ENCODE measurements at regions not wholly inside any gene's neighbourhood (a gene's known extent, or its start where the extent isn't known, plus 50 kb on each side); places are given as distances from the start of the nearest gene placed in this dataset.

DNA sequence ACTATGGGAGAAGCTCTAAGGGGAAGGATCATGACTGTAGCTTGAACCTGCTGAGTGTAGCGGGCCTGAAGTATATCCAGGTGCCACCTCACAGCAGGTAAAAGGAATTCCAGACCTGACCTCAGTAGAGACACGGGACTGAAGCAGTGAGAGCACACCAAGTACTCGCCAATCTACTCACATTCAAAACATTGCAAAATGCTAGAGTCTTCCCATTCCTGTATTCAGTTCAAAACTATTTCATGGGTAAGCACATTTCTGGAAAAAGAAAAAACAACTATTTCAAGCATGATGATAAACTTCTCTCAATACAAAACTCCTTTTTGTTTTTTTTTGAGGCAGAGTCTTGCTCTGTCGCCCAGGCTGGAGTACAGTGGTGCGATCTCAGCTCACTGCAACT lies 121.9 kb upstream of the AUTS2 start (continued):
- TF ChIP-seq, protein P1, sequence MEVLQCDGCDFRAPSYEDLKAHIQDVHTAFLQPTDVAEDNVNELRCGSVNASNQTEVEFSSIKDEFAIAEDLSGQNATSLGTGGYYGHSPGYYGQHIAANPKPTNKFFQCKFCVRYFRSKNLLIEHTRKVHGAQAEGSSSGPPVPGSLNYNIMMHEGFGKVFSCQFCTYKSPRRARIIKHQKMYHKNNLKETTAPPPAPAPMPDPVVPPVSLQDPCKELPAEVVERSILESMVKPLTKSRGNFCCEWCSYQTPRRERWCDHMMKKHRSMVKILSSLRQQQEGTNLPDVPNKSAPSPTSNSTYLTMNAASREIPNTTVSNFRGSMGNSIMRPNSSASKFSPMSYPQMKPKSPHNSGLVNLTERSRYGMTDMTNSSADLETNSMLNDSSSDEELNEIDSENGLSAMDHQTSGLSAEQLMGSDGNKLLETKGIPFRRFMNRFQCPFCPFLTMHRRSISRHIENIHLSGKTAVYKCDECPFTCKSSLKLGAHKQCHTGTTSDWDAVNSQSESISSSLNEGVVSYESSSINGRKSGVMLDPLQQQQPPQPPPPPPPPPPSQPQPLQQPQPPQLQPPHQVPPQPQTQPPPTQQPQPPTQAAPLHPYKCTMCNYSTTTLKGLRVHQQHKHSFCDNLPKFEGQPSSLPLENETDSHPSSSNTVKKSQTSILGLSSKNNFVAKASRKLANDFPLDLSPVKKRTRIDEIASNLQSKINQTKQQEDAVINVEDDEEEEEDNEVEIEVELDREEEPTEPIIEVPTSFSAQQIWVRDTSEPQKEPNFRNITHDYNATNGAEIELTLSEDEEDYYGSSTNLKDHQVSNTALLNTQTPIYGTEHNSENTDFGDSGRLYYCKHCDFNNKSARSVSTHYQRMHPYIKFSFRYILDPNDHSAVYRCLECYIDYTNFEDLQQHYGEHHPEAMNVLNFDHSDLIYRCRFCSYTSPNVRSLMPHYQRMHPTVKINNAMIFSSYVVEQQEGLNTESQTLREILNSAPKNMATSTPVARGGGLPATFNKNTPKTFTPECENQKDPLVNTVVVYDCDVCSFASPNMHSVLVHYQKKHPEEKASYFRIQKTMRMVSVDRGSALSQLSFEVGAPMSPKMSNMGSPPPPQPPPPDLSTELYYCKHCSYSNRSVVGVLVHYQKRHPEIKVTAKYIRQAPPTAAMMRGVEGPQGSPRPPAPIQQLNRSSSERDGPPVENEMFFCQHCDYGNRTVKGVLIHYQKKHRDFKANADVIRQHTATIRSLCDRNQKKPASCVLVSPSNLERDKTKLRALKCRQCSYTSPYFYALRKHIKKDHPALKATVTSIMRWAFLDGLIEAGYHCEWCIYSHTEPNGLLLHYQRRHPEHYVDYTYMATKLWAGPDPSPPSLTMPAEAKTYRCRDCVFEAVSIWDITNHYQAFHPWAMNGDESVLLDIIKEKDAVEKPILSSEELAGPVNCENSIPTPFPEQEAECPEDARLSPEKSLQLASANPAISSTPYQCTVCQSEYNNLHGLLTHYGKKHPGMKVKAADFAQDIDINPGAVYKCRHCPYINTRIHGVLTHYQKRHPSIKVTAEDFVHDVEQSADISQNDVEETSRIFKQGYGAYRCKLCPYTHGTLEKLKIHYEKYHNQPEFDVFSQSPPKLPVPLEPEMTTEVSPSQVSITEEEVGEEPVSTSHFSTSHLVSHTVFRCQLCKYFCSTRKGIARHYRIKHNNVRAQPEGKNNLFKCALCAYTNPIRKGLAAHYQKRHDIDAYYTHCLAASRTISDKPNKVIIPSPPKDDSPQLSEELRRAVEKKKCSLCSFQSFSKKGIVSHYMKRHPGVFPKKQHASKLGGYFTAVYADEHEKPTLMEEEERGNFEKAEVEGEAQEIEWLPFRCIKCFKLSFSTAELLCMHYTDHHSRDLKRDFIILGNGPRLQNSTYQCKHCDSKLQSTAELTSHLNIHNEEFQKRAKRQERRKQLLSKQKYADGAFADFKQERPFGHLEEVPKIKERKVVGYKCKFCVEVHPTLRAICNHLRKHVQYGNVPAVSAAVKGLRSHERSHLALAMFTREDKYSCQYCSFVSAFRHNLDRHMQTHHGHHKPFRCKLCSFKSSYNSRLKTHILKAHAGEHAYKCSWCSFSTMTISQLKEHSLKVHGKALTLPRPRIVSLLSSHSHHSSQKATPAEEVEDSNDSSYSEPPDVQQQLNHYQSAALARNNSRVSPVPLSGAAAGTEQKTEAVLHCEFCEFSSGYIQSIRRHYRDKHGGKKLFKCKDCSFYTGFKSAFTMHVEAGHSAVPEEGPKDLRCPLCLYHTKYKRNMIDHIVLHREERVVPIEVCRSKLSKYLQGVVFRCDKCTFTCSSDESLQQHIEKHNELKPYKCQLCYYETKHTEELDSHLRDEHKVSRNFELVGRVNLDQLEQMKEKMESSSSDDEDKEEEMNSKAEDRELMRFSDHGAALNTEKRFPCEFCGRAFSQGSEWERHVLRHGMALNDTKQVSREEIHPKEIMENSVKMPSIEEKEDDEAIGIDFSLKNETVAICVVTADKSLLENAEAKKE (CRISPR knock-in tag; IDR thresholded peaks at IDR 0.05) = no peak

DNA sequence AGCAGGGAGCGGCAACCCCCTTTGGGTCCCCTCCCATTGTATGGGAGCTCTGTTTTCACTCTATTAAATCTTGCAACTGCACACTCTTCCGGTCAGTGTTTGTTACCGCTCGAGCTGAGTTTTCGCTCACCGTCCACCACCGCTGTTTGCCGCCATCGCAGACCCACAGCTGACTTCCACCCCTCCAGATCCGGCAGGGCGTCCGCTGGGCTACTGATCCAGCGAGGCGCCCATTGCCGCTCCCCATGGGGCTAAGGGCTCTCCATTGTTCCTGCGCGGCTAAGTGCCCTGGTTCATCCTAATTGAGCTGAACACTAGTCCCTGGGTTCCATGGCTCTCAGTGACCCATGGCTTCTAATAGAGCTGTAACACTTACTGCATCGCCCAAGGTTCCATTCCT lies 115.6 kb upstream of the AUTS2 start:
- Histone ChIP-seq H3K4me1 (ENCODE audit: insufficient read depth) (no peaks in the 10 kb centered on the region), H3K4me2 (no peak overlapping the region), H3F3A (replicated peaks; ENCODE audit: low read depth) (no peaks in the 10 kb centered on the region), H3K4me3 (no peak overlapping the region), H2AFZ (peak overlapping the region; percentile 80; the same call in 1 of the 2 replicates), H4K20me1 (replicated peaks; ENCODE audit: insufficient read depth) (no peaks in the 10 kb centered on the region), H3K79me2 (replicated peaks; ENCODE audit: insufficient read depth) (no peaks in the 10 kb centered on the region), H3K9me2 (ENCODE audit: insufficient read depth) (no peaks in the 10 kb centered on the region), H3K36me3 (ENCODE audit: insufficient read depth) (no peaks in the 10 kb centered on the region), H3K27ac (ENCODE audit: low read depth) (no peak overlapping the region), H3K27me3 (ENCODE audit: insufficient read depth) (no peaks in the 10 kb centered on the region)
- Mint-ChIP-seq H3K36me3 (ENCODE audit: low read depth) (no peaks in the 10 kb centered on the region), H3K4me3 (no peak overlapping the region), H3K27me3 (ENCODE audit: insufficient read depth, low read depth, poor library complexity) (peaks cover 2% of the 10 kb centered on the region), H3K4me1 (no peaks in the 10 kb centered on the region), H3K9me3 (no peaks in the 10 kb centered on the region), H3K27ac (no peak overlapping the region)
- TF ChIP-seq POLR2AphosphoS5 (IDR thresholded peaks at IDR 0.05; ENCODE audit: low read depth) = no peak
- DNase-seq (ENCODE audit: low spot score) (no peak), ATAC-seq (no peak)

DNA sequence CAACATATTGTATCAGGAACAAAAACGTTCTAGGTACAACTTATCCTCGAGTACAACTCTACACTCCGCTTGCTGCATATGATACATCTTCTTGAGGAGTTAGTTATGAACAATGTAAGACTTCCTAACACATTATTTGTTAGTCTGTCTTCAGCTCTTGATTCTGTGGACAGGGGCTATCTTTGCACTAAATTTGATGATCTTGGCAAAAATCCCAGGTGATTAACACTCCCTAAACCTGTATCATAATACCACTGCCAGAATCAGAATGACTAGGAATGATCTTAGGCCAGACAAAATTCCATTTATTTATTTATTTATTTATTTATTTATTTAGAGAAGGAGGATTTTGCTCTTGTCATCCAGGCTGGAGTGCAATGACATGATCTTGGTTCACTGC lies 108.7 kb upstream of the AUTS2 start:
- Mint-ChIP-seq H3K9me3 (no peaks in the 10 kb centered on the region), H3K4me3 (no peak overlapping the region), H3K4me1 (peaks cover 7% of the 10 kb centered on the region; the same call in 1 of the 3 replicates), H3K27ac (no peak overlapping the region), H3K27me3 (ENCODE audit: insufficient read depth, low read depth, poor library complexity) (no peaks in the 10 kb centered on the region), H3K36me3 (ENCODE audit: low read depth) (no peaks in the 10 kb centered on the region)
- no peaks in the 10 kb centered on the region for H3F3A ChIP-seq (replicated peaks; ENCODE audit: low read depth)
- H3K36me3 ChIP-seq (ENCODE audit: insufficient read depth) = no peaks in the 10 kb centered on the region
- no peak overlapping the region for H3K27ac ChIP-seq (ENCODE audit: low read depth)
- DNase-seq (ENCODE audit: low spot score) = no peak
- no peak overlapping the region for H3K4me2 ChIP-seq
- no peaks in the 10 kb centered on the region for H4K20me1 ChIP-seq (replicated peaks; ENCODE audit: insufficient read depth)
- no peaks in the 10 kb centered on the region for H3K79me2 ChIP-seq (replicated peaks; ENCODE audit: insufficient read depth)
- no peak overlapping the region for H3K4me3 ChIP-seq
- H3K27me3 ChIP-seq (ENCODE audit: insufficient read depth) = no peaks in the 10 kb centered on the region
- H2AFZ ChIP-seq = no peak overlapping the region
- no peak for ATAC-seq
- H3K4me1 ChIP-seq (ENCODE audit: insufficient read depth) = 0 out of 2 replicates have a peak, but pooled peaks cover 3% of the 10 kb centered on the region
- no peaks in the 10 kb centered on the region for H3K9me2 ChIP-seq (ENCODE audit: insufficient read depth)
- TF ChIP-seq ZNF331 (CRISPR knock-in tag; IDR thresholded peaks at IDR 0.05; ENCODE audit: low read depth) = no peak
- TF ChIP-seq EZH2phosphoT487 (IDR thresholded peaks at IDR 0.05; ENCODE audit: unreplicated experiment) = no peak
- TF ChIP-seq CREB1 (CRISPR knock-in tag; IDR thresholded peaks at IDR 0.05; ENCODE audit: low read depth) = no peak
- TF ChIP-seq STAT1 (IDR thresholded peaks at IDR 0.05; ENCODE audit: unreplicated experiment) = no peak
- TF ChIP-seq JUNB (IDR thresholded peaks at IDR 0.05; ENCODE audit: unreplicated experiment) = no peak
